ENCODE measurements at regions not wholly inside any gene's neighbourhood (a gene's known extent, or its start where the extent isn't known, plus 50 kb on each side); places are given as distances from the start of the nearest gene placed in this dataset.

DNA sequence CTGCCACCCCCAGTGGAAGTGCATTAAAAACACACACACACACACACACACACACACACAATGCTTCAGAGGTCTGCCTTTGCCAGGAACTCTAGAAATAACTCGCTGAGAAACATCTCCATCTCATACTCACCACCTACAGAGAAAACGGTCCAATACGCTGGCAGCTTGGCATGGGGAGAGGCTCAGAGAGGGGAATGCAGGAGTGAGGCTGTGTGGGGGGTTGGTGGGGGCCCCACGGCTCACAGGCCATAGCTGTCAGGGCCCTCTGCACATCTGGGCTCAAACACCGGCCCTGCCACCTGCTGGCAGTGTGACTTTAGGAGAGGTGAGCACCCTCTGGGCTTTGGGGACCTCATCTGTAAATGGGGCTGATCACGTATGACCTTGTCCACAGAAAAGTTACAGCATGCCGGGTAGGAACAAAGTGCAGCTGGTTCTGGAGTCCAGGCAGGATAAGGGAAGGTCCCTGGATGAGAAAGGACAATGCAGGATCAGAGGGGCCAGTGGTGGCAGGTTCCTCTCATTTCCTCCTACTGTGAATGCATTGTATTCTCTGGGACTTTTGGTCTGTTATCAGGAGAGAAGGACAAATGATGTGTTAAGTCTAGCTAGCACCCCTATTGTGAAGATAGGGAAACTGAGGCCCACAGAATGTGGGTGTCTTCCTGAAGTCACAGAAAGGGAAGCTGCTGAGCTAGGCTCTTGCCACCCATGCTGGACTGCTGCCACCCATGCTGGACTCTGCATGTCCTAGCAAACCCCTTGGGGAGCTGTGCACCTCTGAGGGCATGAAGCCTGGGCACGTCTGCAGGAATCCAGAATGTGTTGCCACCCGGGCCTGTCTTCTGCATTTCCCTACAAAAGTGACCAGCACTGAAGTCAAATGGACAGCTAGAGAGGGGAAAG is 404.6 kb downstream of the RPS24 start:
- Histone ChIP-seq H4K20me1 (ENCODE audit: insufficient read depth) (no peaks in the 10 kb centered on the region), H3K27me3 (ENCODE audit: insufficient read depth, low read length) (no peaks in the 10 kb centered on the region; the same call in 1 of the 2 replicates), H3K9me2 (ENCODE audit: insufficient read depth) (no peaks in the 10 kb centered on the region), H2AFZ (ENCODE audit: low read depth, low read length, poor library complexity, severe bottlenecking) (no peak overlapping the region), H3K36me3 (ENCODE audit: control insufficient read depth in 1 of 2, insufficient read depth in 2 of 2, low read length in 2 of 2) (no peaks in the 10 kb centered on the region), H3K4me1 (ENCODE audit: control insufficient read depth in 1 of 2, insufficient read depth in 2 of 2, low read length in 2 of 2) (no peaks in the 10 kb centered on the region), H3K9ac (ENCODE audit: low read length) (no peak overlapping the region), H3K79me2 (ENCODE audit: insufficient read depth, low read length) (no peaks in the 10 kb centered on the region), H3K4me2 (ENCODE audit: low read length) (no peak overlapping the region), H3K27ac (ENCODE audit: low read depth, low read length) (no peak overlapping the region), H3K4me3 (replicated peaks in 1 of 2; ENCODE audit: low read depth in 1 of 2, low read length in 2 of 2) (no peak overlapping the region), H3K9me3 (ENCODE audit: control insufficient read depth in 1 of 2, insufficient read depth in 1 of 2, low read depth in 1 of 2, low read length in 2 of 2) (no peaks in the 10 kb centered on the region)
- TF ChIP-seq EZH2 (IDR thresholded peaks at IDR 0.05) (no peak), RAD21 (IDR thresholded peaks at IDR 0.05; ENCODE audit: low read depth) (peak; percentile 48), POLR2AphosphoS5 (IDR thresholded peaks at IDR 0.05; ENCODE audit: low read depth, low read length) (no peak), MAX (IDR thresholded peaks at IDR 0.05) (no peak), REST (IDR thresholded peaks at IDR 0.05; ENCODE audit: low read depth) (no peak)
- TF ChIP-seq, protein P1, sequence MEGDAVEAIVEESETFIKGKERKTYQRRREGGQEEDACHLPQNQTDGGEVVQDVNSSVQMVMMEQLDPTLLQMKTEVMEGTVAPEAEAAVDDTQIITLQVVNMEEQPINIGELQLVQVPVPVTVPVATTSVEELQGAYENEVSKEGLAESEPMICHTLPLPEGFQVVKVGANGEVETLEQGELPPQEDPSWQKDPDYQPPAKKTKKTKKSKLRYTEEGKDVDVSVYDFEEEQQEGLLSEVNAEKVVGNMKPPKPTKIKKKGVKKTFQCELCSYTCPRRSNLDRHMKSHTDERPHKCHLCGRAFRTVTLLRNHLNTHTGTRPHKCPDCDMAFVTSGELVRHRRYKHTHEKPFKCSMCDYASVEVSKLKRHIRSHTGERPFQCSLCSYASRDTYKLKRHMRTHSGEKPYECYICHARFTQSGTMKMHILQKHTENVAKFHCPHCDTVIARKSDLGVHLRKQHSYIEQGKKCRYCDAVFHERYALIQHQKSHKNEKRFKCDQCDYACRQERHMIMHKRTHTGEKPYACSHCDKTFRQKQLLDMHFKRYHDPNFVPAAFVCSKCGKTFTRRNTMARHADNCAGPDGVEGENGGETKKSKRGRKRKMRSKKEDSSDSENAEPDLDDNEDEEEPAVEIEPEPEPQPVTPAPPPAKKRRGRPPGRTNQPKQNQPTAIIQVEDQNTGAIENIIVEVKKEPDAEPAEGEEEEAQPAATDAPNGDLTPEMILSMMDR (IDR thresholded peaks at IDR 0.05 in 2 of 3, conservative IDR thresholded peaks at IDR 0.05 in 1 of 3; ENCODE audit: borderline replicate concordance in 1 of 3, insufficient read depth in 1 of 3, low read depth in 2 of 3, low read length in 2 of 3), result peak; percentile 24 to 42 (median 41); a peak in 4 of 6 replicates
- peak; percentile 77 for ATAC-seq
- ChIA-PET CTCF (no interaction called here), RAD21 (ENCODE audit: low non-redundant PET in 1 of 2, low total read pairs in 2 of 2, uncharacterized antibody in 2 of 2, unreplicated experiment in 2 of 2) (no interaction called here), POLR2A (interaction anchor here (0.6 kb wide), 1 partner anchor 62 kb away, joined by 3 read pairs; no protein-coding TSS in a partner anchor)
- intact Hi-C loops (cut with micrococcal nuclease), result no loop called here
- no TSS peak for BruUV-seq (replicated peaks)
- no peak for DNase-seq (ENCODE audit: low read depth, low spot score)

All from HCT116 (cell line).